IMR-90 (cell line): ENCODE measurements at regions not wholly inside any gene's neighbourhood (a gene's known extent, or its start where the extent isn't known, plus 50 kb on each side); places are given as distances from the start of the nearest gene placed in this dataset.
"Not testable (repeated sequence)": the region's sequence is repeated elsewhere in the genome, so short reads cannot be mapped to it uniquely, and the experiment has no call there.

Experiments used
- ATAC-seq: fragments of 200-7000 bp; cut with Tn5 transposase; 2 replicates; pipeline ENCODE4 v1.9.1; 2020; ENCODE audit warnings: low read depth, mild to moderate bottlenecking, moderate library complexity
- BruUV-seq: library from RNA; stranded (reverse); fragments of 400-500 nt; replicated peaks from 2 replicates; lab custom pipeline; 2021; lab: Mats Ljungman, UMichigan
- CTCF ChIA-PET: fragments of 300-600 bp; formaldehyde crosslinking; extraction: SDS; loops from one replicate; lab custom pipeline; 2021; ENCODE audit warnings: antibody characterized with exemption; lab: Yijun Ruan, JAX
- POLR2A ChIA-PET: fragments of 300-600 bp; sonication (Branson Sonifier 250); formaldehyde crosslinking; loops from one replicate; lab custom pipeline; 2022; ENCODE audit warnings: antibody characterized with exemption; ENCODE audit not compliant: unreplicated experiment; lab: Charles Lee
- DNase-seq: peaks from one replicate; pipeline ENCODE4 v3.0.0; 2013
- H2AFZ ChIP-seq: replicated peaks from 2 replicates; pipeline ENCODE3; 2013; ENCODE audit warnings: low read length, mild to moderate bottlenecking; ENCODE audit not compliant: poor library complexity
- H2AK5ac ChIP-seq: 2 replicates; pipeline ENCODE4 v1.6.1; 2013; ENCODE audit warnings: low read depth, low read length, inconsistent platforms
- H2AK9ac ChIP-seq: replicated peaks from 2 replicates; pipeline ENCODE3; 2013; ENCODE audit warnings: mild to moderate bottlenecking, low read depth, low read length, moderate library complexity; ENCODE audit not compliant: poor library complexity
- H2BK120ac ChIP-seq: 2 replicates; pipeline ENCODE4 v1.6.1; 2013; ENCODE audit warnings: low read depth, low read length, inconsistent platforms
- H2BK15ac ChIP-seq: 3 replicates; pipeline ENCODE4 v1.6.1; 2013; ENCODE audit warnings: low read depth, low read length, inconsistent platforms
- H2BK20ac ChIP-seq: 2 replicates; pipeline ENCODE4 v1.6.1; 2013; ENCODE audit warnings: low read depth, mild to moderate bottlenecking, inconsistent platforms, low read length, moderate library complexity
- H2BK5ac ChIP-seq: 2 replicates; pipeline ENCODE4 v1.6.1; 2013; ENCODE audit warnings: mild to moderate bottlenecking, low read depth, low read length, inconsistent platforms; ENCODE audit not compliant: poor library complexity, severe bottlenecking
- H3K14ac ChIP-seq: replicated peaks from 2 replicates; pipeline ENCODE4 v1.6.1; 2013; ENCODE audit warnings: low read depth, low read length, inconsistent platforms
- H3K18ac ChIP-seq: 2 replicates; pipeline ENCODE4 v1.6.1; 2013; ENCODE audit warnings: low read depth, low read length, control low read depth
- H3K23ac ChIP-seq: 2 replicates; pipeline ENCODE4 v1.6.1; 2013; ENCODE audit warnings: low read depth, low read length, inconsistent platforms
- H3K27ac ChIP-seq: 2 replicates; pipeline ENCODE4 v1.5.1; 2013; ENCODE audit warnings: mild to moderate bottlenecking, control low read depth, low read length; ENCODE audit not compliant: insufficient read depth
- H3K27me3 ChIP-seq: 2 replicates; pipeline ENCODE4 v1.6.1; 2013; ENCODE audit warnings: low read length; ENCODE audit not compliant: control insufficient read depth, insufficient read depth
- H3K36me3 ChIP-seq: 2 replicates; pipeline ENCODE4 v1.6.1; 2013; ENCODE audit warnings: low read length, mixed read lengths; ENCODE audit not compliant: control insufficient read depth, insufficient read depth
- H3K4ac ChIP-seq: 2 replicates; pipeline ENCODE4 v1.6.1; 2013; ENCODE audit warnings: low read depth, low read length, inconsistent platforms
- H3K4me1 ChIP-seq: 2 replicates; pipeline ENCODE4 v1.6.1; 2013; ENCODE audit warnings: low read length, mixed read lengths; ENCODE audit not compliant: control insufficient read depth, insufficient read depth
- H3K4me2 ChIP-seq: 2 replicates; pipeline ENCODE4 v1.6.1; 2013; ENCODE audit warnings: low read depth, mild to moderate bottlenecking, control low read depth, low read length, moderate library complexity
- H3K4me3 ChIP-seq: 2 replicates; pipeline ENCODE4 v1.5.1; 2013; ENCODE audit warnings: low read depth, mild to moderate bottlenecking, control low read depth, low read length, moderate library complexity; ENCODE audit not compliant: insufficient read depth
- H3K56ac ChIP-seq: 2 replicates; pipeline ENCODE4 v1.6.1; 2013; ENCODE audit warnings: low read length, inconsistent platforms; ENCODE audit not compliant: insufficient read depth; ENCODE audit errors: extremely low read depth
- H3K79me1 ChIP-seq, 2 experiments: 2 replicates each; pipeline ENCODE4 v1.6.1; 2013; ENCODE audit warnings: low read length in 2 of 2, inconsistent platforms in 1 of 2, low read depth in 1 of 2
- H3K9ac ChIP-seq: 2 replicates; pipeline ENCODE4 v1.6.1; 2013; ENCODE audit warnings: low read depth, low read length, control low read depth
- H3K9me1 ChIP-seq: 2 replicates; pipeline ENCODE4 v1.6.1; 2013; ENCODE audit warnings: low read length, inconsistent platforms; ENCODE audit not compliant: insufficient read depth
- H3K9me3 ChIP-seq: 2 replicates; pipeline ENCODE4 v1.6.1; 2013; ENCODE audit warnings: low read length; ENCODE audit not compliant: control insufficient read depth, insufficient read depth
- H4K20me1 ChIP-seq: 2 replicates; pipeline ENCODE4 v1.6.1; 2013; ENCODE audit warnings: low read length, inconsistent platforms; ENCODE audit not compliant: insufficient read depth
- H4K5ac ChIP-seq: 2 replicates; pipeline ENCODE4 v1.6.1; 2013; ENCODE audit warnings: mild to moderate bottlenecking, low read depth, low read length, control low read depth
- H4K8ac ChIP-seq, 2 experiments: 2 replicates each; pipeline ENCODE4 v1.6.1; 2013; ENCODE audit warnings: low read depth in 2 of 2, low read length in 2 of 2, control low read depth in 1 of 2, inconsistent platforms in 1 of 2
- H4K91ac ChIP-seq: 2 replicates; pipeline ENCODE4 v1.6.1; 2013; ENCODE audit warnings: low read depth, low read length, inconsistent platforms; ENCODE audit not compliant: insufficient read depth
- CHD1 ChIP-seq: IDR thresholded peaks from 2 replicates; pipeline ENCODE4 v1.6.1; 2012; ENCODE audit warnings: low read depth, low read length, improper control_type of control experiment
- CTCF ChIP-seq: conservative IDR thresholded peaks from 2 replicates; pipeline ENCODE4 v1.5.1; 2012; ENCODE audit warnings: mild to moderate bottlenecking, low read depth, low read length, improper control_type of control experiment
- NFE2L2 ChIP-seq: fragments of 150-350 bp; IDR thresholded peaks from 2 replicates; pipeline ENCODE4 v1.6.1; 2016; ENCODE audit warnings: low read depth, mild to moderate bottlenecking, low read length
- RCOR1 ChIP-seq: IDR thresholded peaks from 2 replicates; pipeline ENCODE4 v1.6.1; 2012; ENCODE audit warnings: mild to moderate bottlenecking, low read length, improper control_type of control experiment; ENCODE audit not compliant: insufficient replicate concordance
- SMC3 ChIP-seq: fragments of 150-350 bp; IDR thresholded peaks from 2 replicates; pipeline ENCODE4 v1.6.1; 2016; ENCODE audit warnings: low read depth, mild to moderate bottlenecking, antibody characterized with exemption, low read length, moderate library complexity
- WGBS, 2 experiments: methylation state at CpG; one replicate each; pipeline versions ENCODE4 v1.1.5 to v1.1.7; 2013; ENCODE audit warnings: missing lambda C conversion rate in 2 of 2; ENCODE audit not compliant: insufficient read length in 1 of 2; ENCODE audit errors: extremely low coverage in 2 of 2; 5-methylcytosine and 5-hydroxymethylcytosine counted together
- dilution Hi-C: fragments of 300-500 bp; cut with HindIII; formaldehyde crosslinking; loops from one replicate; pipeline ENCODE4 v1.14.3; 2018; ENCODE audit warnings: low sequenced_read_pairs; ENCODE audit not compliant: unreplicated experiment
- in situ Hi-C: fragments of 300-500 bp; cut with MboI; formaldehyde crosslinking; loops from 3 replicates; pipeline ENCODE4 v1.14.3; 2019; ENCODE audit warnings: low sequenced_read_pairs, inconsistent platforms, mixed read lengths
- intact Hi-C: fragments of 100-400 bp; cut with micrococcal nuclease; formaldehyde crosslinking; loops from 2 replicates; pipeline ENCODE4 v1.10.0; 2022

GRCh38 chrX:115719171-115719570 lies 158.2 kb downstream of the PLS3 start:
- H2BK120ac ChIP-seq, result no peak overlapping the region
- POLR2A ChIA-PET, result no interaction called here
- dilution Hi-C loops (no loop called here), in situ Hi-C loops (no loop called here), intact Hi-C loops (no loop called here)
- no TSS peak for BruUV-seq
- no peak overlapping the region for H3K9ac ChIP-seq
- H4K91ac ChIP-seq, result no peak overlapping the region
- CTCF ChIA-PET, result no interaction called here
- no peak for TF ChIP-seq NFE2L2
- TF ChIP-seq CTCF, result no peak
- TF ChIP-seq CHD1, result no peak
- TF ChIP-seq SMC3, result no peak
- no peak for TF ChIP-seq RCOR1
- H3K9me3 ChIP-seq, result no peaks in the 10 kb centered on the region
- H4K8ac ChIP-seq, result no peak overlapping the region
- no peak overlapping the region for H3K4me2 ChIP-seq
- H2BK15ac ChIP-seq, result no peak overlapping the region
- no peak overlapping the region for H3K4me3 ChIP-seq
- H3K36me3 ChIP-seq, result no peaks in the 10 kb centered on the region
- no peak overlapping the region for H2BK5ac ChIP-seq
- no peaks in the 10 kb centered on the region for H3K79me1 ChIP-seq
- no peak overlapping the region for H2AFZ ChIP-seq
- H2BK20ac ChIP-seq, result no peak overlapping the region
- H3K23ac ChIP-seq, result no peak overlapping the region
- no peak overlapping the region for H4K5ac ChIP-seq
- H3K56ac ChIP-seq, result no peak overlapping the region
- no peak overlapping the region for H3K18ac ChIP-seq
- H3K14ac ChIP-seq, result no peak overlapping the region
- no peaks in the 10 kb centered on the region for H4K20me1 ChIP-seq
- no peak overlapping the region for H2AK5ac ChIP-seq
- DNase-seq, result no peak
- 60% methylated on average over 1 of the region's 23 CpGs; no CpG with 5 or more reads in 1 of the 2 experiments for WGBS, 2 experiments
- H3K27me3 ChIP-seq, result no peaks in the 10 kb centered on the region; the same call in 1 of the 2 replicates
- H3K9me1 ChIP-seq, result no peaks in the 10 kb centered on the region
- H3K4me1 ChIP-seq, result no peaks in the 10 kb centered on the region
- no peak for ATAC-seq
- no peak overlapping the region for H3K27ac ChIP-seq
- H3K4ac ChIP-seq, result no peak overlapping the region
- no peak overlapping the region for H2AK9ac ChIP-seq

GRCh38 chrX:115722724-115723433 lies 161.9 kb downstream of the PLS3 start:
- H4K20me1 ChIP-seq, H2BK120ac ChIP-seq, H3K18ac ChIP-seq, H2AK5ac ChIP-seq, H2AK9ac ChIP-seq, H3K56ac ChIP-seq, H2BK15ac ChIP-seq, H3K4me1 ChIP-seq, dilution Hi-C loops, H3K4me3 ChIP-seq, H3K23ac ChIP-seq, H3K14ac ChIP-seq, H2BK5ac ChIP-seq, H4K8ac ChIP-seq, H3K27ac ChIP-seq, H3K9ac ChIP-seq, BruUV-seq, H4K91ac ChIP-seq, H3K4me2 ChIP-seq, H2AFZ ChIP-seq, CTCF ChIA-PET, in situ Hi-C loops, H3K9me1 ChIP-seq, H3K36me3 ChIP-seq, intact Hi-C loops, POLR2A ChIA-PET, H2BK20ac ChIP-seq, H3K4ac ChIP-seq, H3K9me3 ChIP-seq, DNase-seq, ATAC-seq, H3K79me1 ChIP-seq, H3K27me3 ChIP-seq, H4K5ac ChIP-seq: not testable (repeated sequence)
- WGBS, 2 experiments, result no CpG with 5 or more reads among the region's 33 CpGs
